ENCODE measurements at regions not wholly inside any gene's neighbourhood (a gene's known extent, or its start where the extent isn't known, plus 50 kb on each side); places are given as distances from the start of the nearest gene placed in this dataset.
"Not testable (repeated sequence)": the region's sequence is repeated elsewhere in the genome, so short reads cannot be mapped to it uniquely, and the experiment has no call there.

- H3K27me3 Mint-ChIP-seq; intact Hi-C loops (cut with micrococcal nuclease); ATAC-seq (ENCODE audit: low read depth); H3K4me1 Mint-ChIP-seq; POLR2A ChIA-PET; H3K27ac Mint-ChIP-seq; CTCF ChIA-PET; H3K9me3 Mint-ChIP-seq; DNase-seq; H3K4me3 Mint-ChIP-seq; H3K36me3 Mint-ChIP-seq (ENCODE audit: low read depth): not testable (repeated sequence)
Measured at GRCh38 chr15:20259559-20260190, 281.9 kb downstream of the GOLGA6L6 start.

GRCh38 chr15:20256394-20256793 lies 285.2 kb downstream of the GOLGA6L6 start:
- H3K27ac Mint-ChIP-seq; POLR2A ChIA-PET; CTCF ChIA-PET; H3K4me1 Mint-ChIP-seq; H3K4me3 Mint-ChIP-seq; intact Hi-C loops (cut with micrococcal nuclease); DNase-seq; ATAC-seq (ENCODE audit: low read depth); H3K36me3 Mint-ChIP-seq (ENCODE audit: low read depth); H3K9me3 Mint-ChIP-seq; H3K27me3 Mint-ChIP-seq: not testable (repeated sequence)

- H3K27me3 Mint-ChIP-seq; intact Hi-C loops (cut with micrococcal nuclease); DNase-seq; H3K9me3 Mint-ChIP-seq; POLR2A ChIA-PET; H3K27ac Mint-ChIP-seq; ATAC-seq (ENCODE audit: low read depth); H3K4me3 Mint-ChIP-seq; H3K36me3 Mint-ChIP-seq (ENCODE audit: low read depth); CTCF ChIA-PET; H3K4me1 Mint-ChIP-seq: not testable (repeated sequence)
Measured at GRCh38 chr15:20255641-20256040, 286.0 kb downstream of the GOLGA6L6 start.

- H3K9me3 Mint-ChIP-seq; intact Hi-C loops (cut with micrococcal nuclease); H3K27ac Mint-ChIP-seq; H3K4me3 Mint-ChIP-seq; H3K36me3 Mint-ChIP-seq (ENCODE audit: low read depth); H3K4me1 Mint-ChIP-seq; ATAC-seq (ENCODE audit: low read depth); CTCF ChIA-PET; DNase-seq; H3K27me3 Mint-ChIP-seq: not testable (repeated sequence)
- POLR2A ChIA-PET = interaction anchor here (0.6 kb wide), 1 partner anchor 16 kb away, joined by 3 read pairs; no protein-coding TSS in a partner anchor
Measured at GRCh38 chr15:20253047-20253615, 288.5 kb downstream of the GOLGA6L6 start.

GRCh38 chr15:20252040-20252439 lies 289.6 kb downstream of the GOLGA6L6 start:
- ATAC-seq (ENCODE audit: low read depth); intact Hi-C loops (cut with micrococcal nuclease); H3K27me3 Mint-ChIP-seq; H3K36me3 Mint-ChIP-seq (ENCODE audit: low read depth); H3K4me1 Mint-ChIP-seq; CTCF ChIA-PET; DNase-seq; H3K4me3 Mint-ChIP-seq; POLR2A ChIA-PET; H3K9me3 Mint-ChIP-seq; H3K27ac Mint-ChIP-seq: not testable (repeated sequence)

- ATAC-seq (ENCODE audit: low read depth); intact Hi-C loops (cut with micrococcal nuclease); H3K4me1 Mint-ChIP-seq; H3K27ac Mint-ChIP-seq; H3K4me3 Mint-ChIP-seq; H3K27me3 Mint-ChIP-seq; H3K9me3 Mint-ChIP-seq; POLR2A ChIA-PET; H3K36me3 Mint-ChIP-seq (ENCODE audit: low read depth); DNase-seq; CTCF ChIA-PET: not testable (repeated sequence)
Measured at GRCh38 chr15:20251214-20252005, 290.2 kb downstream of the GOLGA6L6 start.

- H3K27ac Mint-ChIP-seq; H3K4me3 Mint-ChIP-seq; CTCF ChIA-PET; POLR2A ChIA-PET; intact Hi-C loops (cut with micrococcal nuclease); H3K27me3 Mint-ChIP-seq; H3K36me3 Mint-ChIP-seq (ENCODE audit: low read depth); H3K9me3 Mint-ChIP-seq; ATAC-seq (ENCODE audit: low read depth); DNase-seq; H3K4me1 Mint-ChIP-seq: not testable (repeated sequence)
Measured at GRCh38 chr15:20250206-20250605, 291.4 kb downstream of the GOLGA6L6 start.

GRCh38 chr15:20249677-20249970 lies 292.0 kb downstream of the GOLGA6L6 start:
- H3K27ac Mint-ChIP-seq; POLR2A ChIA-PET; H3K4me1 Mint-ChIP-seq; H3K36me3 Mint-ChIP-seq (ENCODE audit: low read depth); H3K9me3 Mint-ChIP-seq; H3K4me3 Mint-ChIP-seq; H3K27me3 Mint-ChIP-seq; CTCF ChIA-PET; intact Hi-C loops (cut with micrococcal nuclease); DNase-seq; ATAC-seq (ENCODE audit: low read depth): not testable (repeated sequence)

- CTCF ChIA-PET; DNase-seq; H3K27me3 Mint-ChIP-seq; intact Hi-C loops (cut with micrococcal nuclease); POLR2A ChIA-PET; H3K36me3 Mint-ChIP-seq (ENCODE audit: low read depth); H3K27ac Mint-ChIP-seq; ATAC-seq (ENCODE audit: low read depth); H3K4me3 Mint-ChIP-seq; H3K4me1 Mint-ChIP-seq; H3K9me3 Mint-ChIP-seq: not testable (repeated sequence)
Measured at GRCh38 chr15:20248434-20248833, 293.2 kb downstream of the GOLGA6L6 start.

- H3K4me3 Mint-ChIP-seq; H3K36me3 Mint-ChIP-seq (ENCODE audit: low read depth); H3K27me3 Mint-ChIP-seq; DNase-seq; H3K4me1 Mint-ChIP-seq; POLR2A ChIA-PET; CTCF ChIA-PET; intact Hi-C loops (cut with micrococcal nuclease); ATAC-seq (ENCODE audit: low read depth); H3K27ac Mint-ChIP-seq; H3K9me3 Mint-ChIP-seq: not testable (repeated sequence)
Measured at GRCh38 chr15:20247137-20247536, 294.5 kb downstream of the GOLGA6L6 start.

- H3K27me3 Mint-ChIP-seq; CTCF ChIA-PET; intact Hi-C loops (cut with micrococcal nuclease); H3K36me3 Mint-ChIP-seq (ENCODE audit: low read depth); H3K4me1 Mint-ChIP-seq; H3K27ac Mint-ChIP-seq; ATAC-seq (ENCODE audit: low read depth); H3K9me3 Mint-ChIP-seq; DNase-seq; H3K4me3 Mint-ChIP-seq; POLR2A ChIA-PET: not testable (repeated sequence)
Measured at GRCh38 chr15:20246624-20247023, 295.0 kb downstream of the GOLGA6L6 start.

- ATAC-seq (ENCODE audit: low read depth); H3K9me3 Mint-ChIP-seq; POLR2A ChIA-PET; DNase-seq; H3K27me3 Mint-ChIP-seq; H3K4me3 Mint-ChIP-seq; H3K27ac Mint-ChIP-seq; intact Hi-C loops (cut with micrococcal nuclease); H3K4me1 Mint-ChIP-seq; CTCF ChIA-PET; H3K36me3 Mint-ChIP-seq (ENCODE audit: low read depth): not testable (repeated sequence)
Measured at GRCh38 chr15:20245856-20246255, 295.7 kb downstream of the GOLGA6L6 start.

All from activated B cell treated with CpG ODN at 0.5 μM for 24 hours (primary cell).